ENCODE measurements at regions not wholly inside any gene's neighbourhood (a gene's known extent, or its start where the extent isn't known, plus 50 kb on each side); places are given as distances from the start of the nearest gene placed in this dataset.

- DNase-seq (ENCODE audit: low spot score), result no peak
- no peak for TF ChIP-seq CTCF (IDR thresholded peaks at IDR 0.05; ENCODE audit: extremely low read depth, insufficient read depth, missing control alignments)
These were observed 146.0 kb upstream of the SERTAD2 start for GRCh38 chr2:64799592-64800252.

GRCh38 chr2:64803776-64804175 lies 150.1 kb upstream of the SERTAD2 start:
- no peak for TF ChIP-seq CTCF (IDR thresholded peaks at IDR 0.05; ENCODE audit: extremely low read depth, insufficient read depth, missing control alignments)
- in situ Hi-C loops (cut with MboI; ENCODE audit: low pct_unique_long_range_greater_than_20kb, low sequenced_read_pairs, unreplicated experiment), result no loop called here

More at GRCh38 chr2:64799592-64800252, 146.0 kb upstream of the SERTAD2 start:
- in situ Hi-C loops (cut with MboI; ENCODE audit: low pct_unique_long_range_greater_than_20kb, low sequenced_read_pairs, unreplicated experiment), result no loop called here

GRCh38 chr2:64804651-64805050 lies 150.9 kb upstream of the SERTAD2 start:
- DNase-seq (ENCODE audit: low spot score), result no peak
- no peak for TF ChIP-seq CTCF (IDR thresholded peaks at IDR 0.05; ENCODE audit: extremely low read depth, insufficient read depth, missing control alignments)
- in situ Hi-C loops (cut with MboI; ENCODE audit: low pct_unique_long_range_greater_than_20kb, low sequenced_read_pairs, unreplicated experiment), result no loop called here

More at GRCh38 chr2:64803776-64804175, 150.1 kb upstream of the SERTAD2 start:
- no peak for DNase-seq (ENCODE audit: low spot score)

- TF ChIP-seq CTCF (IDR thresholded peaks at IDR 0.05; ENCODE audit: extremely low read depth, insufficient read depth, missing control alignments), result no peak
- DNase-seq (ENCODE audit: low spot score), result peak; percentile 45
- in situ Hi-C loops (cut with MboI; ENCODE audit: low pct_unique_long_range_greater_than_20kb, low sequenced_read_pairs, unreplicated experiment), result no loop called here
These were observed 153.7 kb upstream of the SERTAD2 start for GRCh38 chr2:64807417-64807816.

- no peak for TF ChIP-seq CTCF (IDR thresholded peaks at IDR 0.05; ENCODE audit: extremely low read depth, insufficient read depth, missing control alignments)
- DNase-seq (ENCODE audit: low spot score), result no peak
- in situ Hi-C loops (cut with MboI; ENCODE audit: low pct_unique_long_range_greater_than_20kb, low sequenced_read_pairs, unreplicated experiment), result no loop called here
These were observed 154.4 kb upstream of the SERTAD2 start for GRCh38 chr2:64808092-64808491.

GRCh38 chr2:64808754-64809153 lies 155.0 kb upstream of the SERTAD2 start:
- TF ChIP-seq CTCF (IDR thresholded peaks at IDR 0.05; ENCODE audit: extremely low read depth, insufficient read depth, missing control alignments), result no peak
- in situ Hi-C loops (cut with MboI; ENCODE audit: low pct_unique_long_range_greater_than_20kb, low sequenced_read_pairs, unreplicated experiment), result no loop called here
- DNase-seq (ENCODE audit: low spot score), result no peak

Measured in GM13977 (cell line).